Stimulated activated CD4-positive, alpha-beta T cell treated with anti-CD3 and anti-CD28 coated beads, Interleukin-12 subunit alpha, Interleukin-12 subunit beta, amount 100 ng/mL, for 24 hours (primary cell): ENCODE measurements at regions not wholly inside any gene's neighbourhood (a gene's known extent, or its start where the extent isn't known, plus 50 kb on each side); places are given as distances from the start of the nearest gene placed in this dataset.
"Not testable (repeated sequence)": the region's sequence is repeated elsewhere in the genome, so short reads cannot be mapped to it uniquely, and the experiment has no call there.

Experiments used
- DNase-seq, 2 experiments: peaks; one replicate each; pipeline ENCODE4 v3.0.0-alpha.2; 2020; ENCODE audit warnings: low read depth in 2 of 2

DNA sequence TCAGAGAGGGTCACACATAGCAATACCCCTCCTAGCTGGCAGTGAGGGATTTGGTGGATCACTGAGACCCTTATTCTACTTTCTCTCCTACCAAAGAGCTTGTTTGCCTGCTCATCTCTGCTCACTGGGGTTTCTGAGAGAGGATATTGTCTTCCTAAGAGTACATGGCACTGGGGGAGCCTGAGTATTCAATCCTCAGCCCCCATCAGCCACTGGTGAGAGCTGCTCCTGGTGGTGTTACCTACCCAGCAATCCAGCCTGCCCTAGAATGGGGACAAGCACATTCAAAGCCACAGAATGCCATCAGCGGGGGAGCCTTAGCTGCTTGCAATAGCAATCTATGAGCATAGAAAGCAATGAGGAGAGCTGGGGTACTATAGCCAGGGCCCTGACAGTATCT lies 281.1 kb downstream of the WDR11 start:
- DNase-seq: no peak

GRCh38 chr10:121133901-121134300 lies 282.7 kb downstream of the WDR11 start:
- no peak for DNase-seq

DNA sequence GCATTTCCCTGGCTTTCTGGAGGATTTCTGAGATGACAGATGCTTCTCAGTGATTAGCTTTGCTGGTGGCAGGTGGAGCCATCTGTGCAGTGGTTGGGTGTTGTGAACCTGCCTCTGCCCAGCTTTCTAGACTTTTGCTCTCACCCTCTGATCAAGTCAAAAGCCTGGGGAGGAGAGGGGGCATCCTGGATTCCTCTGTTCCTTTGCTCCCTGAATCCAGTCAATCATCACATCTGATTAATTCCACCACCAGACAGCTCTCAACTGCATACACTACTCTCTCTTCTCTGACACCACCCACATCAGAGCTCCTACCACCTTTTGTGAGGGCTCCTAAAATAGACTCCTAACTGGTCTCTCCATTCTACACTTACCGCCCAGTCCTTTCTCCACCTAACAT lies 283.5 kb downstream of the WDR11 start:
- no peak for DNase-seq

DNA sequence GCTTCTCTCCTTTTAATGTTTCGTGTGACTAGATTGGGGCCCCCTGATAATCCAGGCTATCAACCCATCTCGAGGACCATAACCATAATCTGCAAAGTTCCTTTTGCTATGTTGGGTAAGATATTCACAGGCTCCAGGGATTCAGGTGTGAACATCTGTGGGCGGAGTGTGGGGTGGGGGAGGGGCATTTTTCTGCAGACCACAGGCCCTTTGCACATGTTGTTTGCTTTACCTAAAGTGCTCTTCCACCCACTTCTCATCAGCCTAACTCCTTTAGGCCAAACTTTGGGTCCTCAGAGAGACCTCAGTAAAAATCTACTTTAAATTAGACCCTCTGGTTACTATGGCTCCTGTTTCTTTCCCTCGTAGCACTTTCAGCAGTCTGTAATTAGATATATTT lies 284.4 kb downstream of the WDR11 start:
- no peak for DNase-seq

GRCh38 chr10:121137533-121137932 lies 286.4 kb downstream of the WDR11 start:
- no peak for DNase-seq

DNA sequence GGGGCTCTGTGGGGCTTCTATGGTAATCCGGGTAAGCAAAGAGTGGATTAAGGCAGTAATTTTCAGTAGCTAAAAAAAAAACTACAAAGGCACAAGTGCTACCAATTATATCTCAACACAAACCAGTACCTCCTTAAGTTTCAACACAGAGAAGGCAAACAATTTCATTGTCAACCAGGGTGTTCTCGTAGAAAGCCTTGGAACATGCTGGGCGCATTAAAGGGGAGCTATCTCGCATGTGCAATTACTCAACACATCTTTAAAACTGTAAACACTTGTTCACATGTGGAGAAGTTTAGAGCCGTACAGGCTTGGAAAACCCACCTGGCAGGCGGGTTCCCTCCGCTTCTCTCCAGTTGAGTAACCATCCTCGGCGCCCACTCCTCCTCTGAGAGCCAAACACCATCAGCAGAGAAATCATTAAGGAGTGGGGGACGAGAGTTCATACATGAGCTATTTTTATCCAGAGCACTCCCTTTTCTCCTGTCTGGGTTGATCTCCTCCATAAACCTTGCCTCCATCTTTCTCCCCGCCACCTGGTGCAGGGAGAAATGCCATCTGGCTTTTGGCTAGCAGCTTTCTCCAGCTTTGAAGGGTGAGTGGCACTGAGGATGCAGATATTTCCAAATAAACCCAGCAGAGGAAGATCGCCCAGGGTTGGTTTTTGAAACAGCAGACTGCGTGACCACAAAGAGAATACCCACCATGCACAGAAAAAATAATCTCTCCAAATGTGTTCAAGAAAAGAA lies 287.1 kb downstream of the WDR11 start:
- no peak for DNase-seq

DNA sequence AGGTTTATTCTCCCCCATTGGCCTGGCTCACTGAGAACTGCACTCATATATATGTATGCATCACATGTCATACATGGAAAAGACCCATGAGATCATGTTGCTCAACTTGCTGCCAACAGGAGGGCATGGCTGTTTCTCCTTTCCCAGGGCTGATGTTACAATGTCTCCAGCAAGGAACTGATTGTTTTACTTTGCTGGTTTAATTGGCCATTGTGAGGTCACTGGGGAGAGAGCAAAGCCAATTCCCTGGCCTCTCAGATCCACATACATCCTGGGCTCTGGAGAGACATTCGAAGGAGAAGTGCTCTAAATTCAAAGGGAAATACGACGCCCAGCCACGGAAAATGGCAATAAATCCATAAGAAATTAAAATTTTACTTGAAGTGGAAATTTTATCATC lies 287.8 kb downstream of the WDR11 start:
- DNase-seq: no peak

- not testable (repeated sequence) for DNase-seq
These were observed 294.7 kb downstream of the WDR11 start for GRCh38 chr10:121145802-121146395.

- DNase-seq: no peak
These were observed 297.8 kb downstream of the WDR11 start for GRCh38 chr10:121148921-121149320.

DNA sequence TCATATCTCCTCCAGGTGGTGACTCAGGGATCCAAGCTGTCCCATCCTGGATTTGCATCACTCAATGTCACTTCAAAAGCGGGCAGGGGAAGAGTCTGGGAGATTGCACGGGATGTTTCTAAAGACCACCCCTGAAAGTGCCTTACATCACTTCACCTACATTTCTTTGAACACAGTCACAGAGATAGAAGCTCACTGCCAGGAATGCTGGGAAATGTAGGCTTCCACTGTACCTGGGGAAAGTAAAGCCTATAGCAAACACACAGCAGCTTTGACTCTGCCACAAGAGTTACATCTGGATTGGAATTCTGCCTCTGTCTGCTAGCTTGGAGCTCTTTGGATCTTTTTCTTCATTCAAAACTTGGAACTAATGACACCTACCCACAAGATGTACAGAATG lies 300.9 kb downstream of the WDR11 start:
- no peak for DNase-seq

DNA sequence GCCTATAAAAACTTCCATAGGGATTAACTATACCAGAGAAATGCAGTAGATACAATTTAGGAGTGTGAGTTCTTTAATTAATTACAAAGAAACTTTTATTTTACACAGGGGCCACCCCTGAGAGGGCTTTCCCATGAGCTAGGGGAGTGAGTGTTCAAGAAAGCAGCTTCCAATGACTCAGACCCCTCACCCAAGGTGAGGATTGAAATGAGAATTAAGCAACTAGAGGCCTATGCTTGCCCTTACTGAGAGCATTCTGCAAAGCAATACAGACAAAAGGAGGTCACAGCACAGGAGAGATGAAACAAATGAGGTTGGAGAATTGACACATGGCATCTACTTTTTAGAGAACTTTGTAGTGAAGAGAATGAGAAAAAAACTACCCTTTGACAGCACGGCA lies 301.8 kb downstream of the WDR11 start:
- no peak for DNase-seq

DNA sequence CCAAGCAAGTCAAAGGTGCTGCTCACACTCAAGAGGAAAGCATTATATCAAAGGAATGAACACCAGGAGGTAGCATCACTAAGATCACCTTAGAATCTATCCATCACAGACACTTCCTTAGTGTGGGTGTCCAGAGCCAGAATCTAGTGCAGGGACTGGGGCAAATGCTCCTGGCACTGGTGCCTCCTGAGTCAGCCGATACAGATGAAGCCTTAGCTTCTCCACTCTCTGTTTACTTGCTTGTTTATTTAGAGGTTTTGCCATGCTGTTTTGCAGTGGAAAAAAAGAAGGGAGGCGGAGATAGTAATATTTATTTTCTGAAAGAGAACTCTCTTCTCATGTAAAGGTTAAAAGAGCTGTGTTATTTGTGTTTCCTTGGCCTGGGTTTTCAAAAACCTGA lies 303.1 kb downstream of the WDR11 start:
- DNase-seq: no peak

DNA sequence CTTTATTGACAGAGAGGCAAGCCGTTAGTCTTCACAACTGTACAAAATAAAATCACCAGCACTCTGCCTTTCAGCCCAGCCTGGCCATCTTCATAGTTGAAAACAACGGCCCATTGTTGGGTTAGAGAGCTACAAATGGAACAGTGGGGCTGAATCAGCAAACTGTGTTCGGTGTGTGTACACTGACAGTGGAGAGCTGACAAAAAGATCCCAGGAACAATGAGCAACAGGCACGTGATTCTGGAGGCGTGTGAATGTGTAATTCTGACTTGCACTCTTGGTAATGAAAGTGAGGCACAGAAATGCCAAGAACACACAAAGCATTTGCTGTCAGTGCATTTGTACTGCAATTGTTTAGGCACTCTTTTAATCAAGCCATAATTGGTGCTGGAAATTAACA lies 303.7 kb downstream of the WDR11 start:
- no peak for DNase-seq

DNA sequence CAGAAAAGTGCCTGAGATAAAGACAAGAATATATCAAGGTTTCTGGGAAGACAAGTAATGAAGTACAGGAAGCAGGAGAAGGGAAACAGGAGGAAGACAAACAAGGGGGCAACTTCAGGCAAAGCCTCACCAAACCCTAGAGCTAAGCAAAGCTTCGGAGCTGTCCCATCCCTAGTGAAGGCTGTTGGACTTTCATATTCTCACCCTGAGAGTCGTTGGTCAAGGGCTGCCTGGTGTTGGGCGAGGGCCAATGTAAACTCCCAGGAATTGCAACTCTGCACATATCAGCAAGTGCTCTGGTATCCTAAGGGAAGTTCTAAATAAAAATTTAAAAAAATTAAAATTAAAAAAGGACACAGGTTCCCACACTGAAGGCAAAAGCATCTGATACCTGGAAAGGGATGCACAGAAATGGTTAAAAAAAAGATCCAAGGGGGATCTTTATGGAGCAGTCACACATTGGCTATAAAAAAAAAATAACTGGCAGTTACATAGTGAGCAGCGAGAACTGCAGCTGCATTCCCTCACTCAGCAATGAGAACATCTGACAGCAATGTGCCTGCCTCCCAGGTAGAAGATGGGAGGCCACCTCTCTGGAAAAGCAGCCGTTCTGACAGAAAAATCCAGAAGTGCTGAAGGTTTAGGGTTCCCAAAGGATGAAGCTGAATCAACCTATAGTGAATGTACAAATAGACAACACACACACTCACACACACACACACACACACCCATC lies 304.7 kb downstream of the WDR11 start:
- no peak for DNase-seq

DNA sequence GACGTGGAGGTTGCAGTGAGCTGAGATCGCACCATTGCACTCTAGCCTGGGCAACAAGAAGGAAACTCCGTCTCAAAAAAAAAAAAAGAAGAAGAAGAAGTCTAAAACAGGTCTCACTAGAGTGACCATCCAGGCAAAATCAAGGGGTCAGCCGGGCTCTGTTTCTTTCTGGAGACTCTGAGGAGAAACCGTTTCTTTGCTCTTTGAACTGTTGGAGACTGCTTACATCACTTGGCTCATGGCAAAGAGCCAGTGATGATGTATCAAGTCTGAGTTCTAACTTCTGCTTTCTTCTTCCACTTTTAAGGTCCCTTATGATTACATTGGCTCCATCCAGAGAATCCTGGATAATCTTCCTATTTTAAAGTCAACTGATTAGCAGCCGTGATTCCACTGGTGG lies 306.8 kb downstream of the WDR11 start:
- no peak for DNase-seq

DNA sequence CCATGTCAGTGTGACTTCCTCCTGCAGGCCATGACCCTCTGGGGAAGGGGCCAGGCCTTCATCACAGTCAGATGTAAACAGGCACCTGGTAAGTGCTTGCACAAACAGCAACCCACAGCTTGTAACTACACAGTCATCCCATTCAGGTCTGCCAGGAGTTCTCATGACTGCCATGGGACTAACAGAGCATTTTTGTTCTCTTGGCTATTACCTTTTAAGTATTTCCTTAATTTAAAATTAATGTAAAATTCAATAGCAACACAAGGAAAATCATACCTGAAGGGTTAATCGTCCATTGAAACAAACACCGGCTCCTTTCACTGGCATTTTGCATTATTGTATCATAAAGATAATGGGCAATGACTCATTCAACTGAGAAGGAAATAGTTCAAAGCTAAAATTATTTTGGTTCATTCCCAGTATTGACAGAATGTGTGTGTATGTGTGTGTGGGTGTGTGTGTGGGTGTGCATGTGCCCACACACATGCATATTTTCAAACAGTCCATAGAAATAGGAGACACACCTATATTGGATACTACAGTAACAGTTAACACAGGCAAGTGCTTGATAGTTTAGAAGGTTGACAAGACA lies 307.9 kb downstream of the WDR11 start:
- no peak for DNase-seq

DNA sequence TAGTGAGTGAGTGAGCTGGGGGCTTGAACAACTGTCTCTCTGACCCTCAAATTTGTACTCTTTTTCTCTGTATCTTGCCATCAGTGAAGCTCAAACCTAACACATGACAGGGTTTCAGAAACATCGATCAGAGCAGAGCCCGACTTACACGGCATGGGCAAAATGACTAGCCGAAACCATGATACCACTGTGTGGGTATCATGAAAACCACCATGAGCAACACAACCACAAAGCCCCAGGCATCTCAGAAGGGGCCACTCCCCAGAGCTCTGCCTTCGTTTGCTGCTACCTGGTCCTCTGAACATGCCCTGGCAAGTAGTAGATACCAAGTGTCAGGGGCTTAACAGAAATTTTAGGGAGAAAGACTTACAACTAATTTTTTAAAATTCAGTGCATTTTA lies 308.5 kb downstream of the WDR11 start:
- peak in 1 of 2 experiments; percentile 2 for DNase-seq

GRCh38 chr10:121165276-121165675 lies 314.1 kb downstream of the WDR11 start:
- no peak for DNase-seq

- no peak for DNase-seq
These were observed 316.5 kb downstream of the WDR11 start for GRCh38 chr10:121167534-121168243.

- no peak for DNase-seq
These were observed 317.5 kb downstream of the WDR11 start for GRCh38 chr10:121168545-121169216.

DNA sequence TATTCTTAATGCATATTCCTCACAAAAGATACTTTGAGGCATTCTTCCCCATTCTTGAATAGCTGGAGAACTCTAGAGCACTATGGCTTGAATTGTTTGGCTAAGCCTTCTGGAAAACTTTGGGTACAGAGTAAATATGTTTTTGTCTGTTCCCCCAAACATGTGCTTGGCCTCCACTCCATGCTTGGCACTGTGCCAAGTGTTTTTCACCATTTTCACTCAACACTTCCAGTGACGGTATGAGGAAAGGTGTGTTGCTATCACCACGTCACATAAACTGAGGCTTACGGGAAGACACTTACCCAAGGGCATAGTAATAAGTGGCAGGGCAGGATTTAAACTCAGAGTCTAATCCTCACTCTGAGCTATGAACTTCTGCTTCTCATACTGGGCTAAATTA lies 318.2 kb downstream of the WDR11 start:
- no peak for DNase-seq
